CD4-positive, alpha-beta memory T cell (primary cell): ENCODE measurements at regions not wholly inside any gene's neighbourhood (a gene's known extent, or its start where the extent isn't known, plus 50 kb on each side); places are given as distances from the start of the nearest gene placed in this dataset.
"Not testable (repeated sequence)": the region's sequence is repeated elsewhere in the genome, so short reads cannot be mapped to it uniquely, and the experiment has no call there.

Experiments used
- CTCF ChIA-PET: fragments of 350-600 bp; sonication (Branson Sonifier 250); formaldehyde crosslinking; loops from one replicate; lab custom pipeline; 2021; ENCODE audit warnings: inconsistent platforms; ENCODE audit not compliant: partially characterized antibody; lab: Charles Lee
- POLR2A ChIA-PET: fragments of 350-600 bp; sonication (Branson Sonifier 250); formaldehyde crosslinking; loops from one replicate; lab custom pipeline; 2021; ENCODE audit not compliant: partially characterized antibody; lab: Charles Lee
- DNase-seq, 5 donors: peaks; one replicate each; pipeline versions ENCODE4 v3.0.0 to v3.0.0-alpha.2; 2020 to 2022; ENCODE audit warnings: mixed read lengths in 1 of 5
- H3K27ac ChIP-seq: one replicate; pipeline ENCODE4 v1.7.0; 2013; ENCODE audit warnings: low read depth, low read length
- H3K27me3 ChIP-seq: 2 replicates; pipeline ENCODE4 v1.7.0; 2013; ENCODE audit warnings: mild to moderate bottlenecking, low read length, moderate library complexity; ENCODE audit not compliant: insufficient read depth
- H3K36me3 ChIP-seq: 2 replicates; pipeline ENCODE4 v1.7.0; 2013; ENCODE audit warnings: mild to moderate bottlenecking, low read length, moderate library complexity; ENCODE audit not compliant: insufficient read depth
- H3K4me1 ChIP-seq: 2 replicates; pipeline ENCODE4 v1.7.0; 2013; ENCODE audit warnings: mild to moderate bottlenecking, low read length, moderate library complexity; ENCODE audit not compliant: insufficient read depth
- H3K4me3 ChIP-seq, 2 donors: one replicate each; pipeline ENCODE4 v1.7.0; 2013; ENCODE audit warnings: low read length in 2 of 2, mild to moderate bottlenecking in 1 of 2
- H3K9me3 ChIP-seq, 2 donors: one replicate each; pipeline ENCODE4 v1.7.0; 2013; ENCODE audit warnings: low read length in 2 of 2, control low read depth in 1 of 2; ENCODE audit not compliant: control insufficient read depth in 1 of 2
- H3K27ac Mint-ChIP-seq, 7 donors: one replicate each; pipeline ENCODE4 v1.8.0; 2020 to 2021; ENCODE audit warnings: mixed read lengths in 7 of 7, mild to moderate bottlenecking in 6 of 7, inconsistent platforms in 3 of 7, moderate library complexity in 3 of 7
- H3K27me3 Mint-ChIP-seq, 2 donors: one replicate each; pipeline ENCODE4 v1.8.0; 2020 to 2021; ENCODE audit warnings: mixed read lengths in 2 of 2
- H3K36me3 Mint-ChIP-seq, 2 donors: one replicate each; pipeline ENCODE4 v1.8.0; 2020 to 2021; ENCODE audit warnings: mixed read lengths in 2 of 2, inconsistent platforms in 1 of 2, mild to moderate bottlenecking in 1 of 2
- H3K4me1 Mint-ChIP-seq, 4 donors: one replicate each; pipeline ENCODE4 v1.8.0; 2020 to 2021; ENCODE audit warnings: mixed read lengths in 4 of 4, mild to moderate bottlenecking in 1 of 4
- H3K4me3 Mint-ChIP-seq, 8 donors: one replicate each; pipeline ENCODE4 v1.8.0; 2020 to 2021; ENCODE audit warnings: mixed read lengths in 8 of 8, mild to moderate bottlenecking in 7 of 8, moderate library complexity in 6 of 8, inconsistent platforms in 3 of 8
- H3K9me3 Mint-ChIP-seq, 8 donors: one replicate each; pipeline ENCODE4 v1.8.0; 2020 to 2021; ENCODE audit warnings: mixed read lengths in 8 of 8, mild to moderate bottlenecking in 5 of 8, inconsistent platforms in 3 of 8, moderate library complexity in 1 of 8
- intact Hi-C: fragments of 100-400 bp; cut with micrococcal nuclease; formaldehyde crosslinking; loops from one replicate; pipeline ENCODE4 v1.15.1; 2023

GRCh38 chr5:176754376-176754973 is 55.9 kb upstream of the UNC5A start:
- Histone ChIP-seq H3K4me1 (no peaks in the 10 kb centered on the region), H3K9me3 (no peaks in the 10 kb centered on the region), H3K27ac (no peak overlapping the region), H3K27me3 (peaks cover 21% of the 10 kb centered on the region), H3K4me3 (no peak overlapping the region), H3K36me3 (no peaks in the 10 kb centered on the region)
- ChIA-PET POLR2A (no interaction called here), CTCF (no interaction called here)
- peaks cover 37 to 40% of the 10 kb centered on the region in 2 donors for H3K27me3 Mint-ChIP-seq
- no peaks in the 10 kb centered on the region for H3K36me3 Mint-ChIP-seq
- no peak for DNase-seq
- intact Hi-C loops: no loop called here
- no peak overlapping the region for H3K27ac Mint-ChIP-seq
- H3K9me3 Mint-ChIP-seq: peaks cover 0 to 7% (median 5%) of the 10 kb centered on the region in 8 donors
- no peaks in the 10 kb centered on the region for H3K4me1 Mint-ChIP-seq
- H3K4me3 Mint-ChIP-seq: no peak overlapping the region

GRCh38 chr5:176755593-176755992 is 54.8 kb upstream of the UNC5A start:
- H3K36me3 Mint-ChIP-seq, H3K4me1 ChIP-seq, H3K9me3 ChIP-seq, H3K27ac ChIP-seq, intact Hi-C loops, H3K4me3 Mint-ChIP-seq, H3K36me3 ChIP-seq, H3K4me3 ChIP-seq, H3K9me3 Mint-ChIP-seq, DNase-seq, H3K27ac Mint-ChIP-seq, CTCF ChIA-PET, POLR2A ChIA-PET, H3K4me1 Mint-ChIP-seq: not testable (repeated sequence)
- peaks cover 35 to 36% of the 10 kb centered on the region in 2 donors for H3K27me3 Mint-ChIP-seq
- peaks cover 13% of the 10 kb centered on the region for H3K27me3 ChIP-seq

- H3K4me1 ChIP-seq, CTCF ChIA-PET, H3K4me3 Mint-ChIP-seq, H3K27ac Mint-ChIP-seq, H3K9me3 ChIP-seq, H3K9me3 Mint-ChIP-seq, H3K27ac ChIP-seq, POLR2A ChIA-PET, H3K4me1 Mint-ChIP-seq, H3K27me3 ChIP-seq, H3K36me3 ChIP-seq, DNase-seq, intact Hi-C loops, H3K36me3 Mint-ChIP-seq, H3K4me3 ChIP-seq: not testable (repeated sequence)
- H3K27me3 Mint-ChIP-seq: peaks cover 22 to 34% of the 10 kb centered on the region in 2 donors
Measured at GRCh38 chr5:176757569-176757968, 52.8 kb upstream of the UNC5A start.
